Upper lobe of left lung (tissue), 4 donors: ENCODE measurements at regions not wholly inside any gene's neighbourhood (a gene's known extent, or its start where the extent isn't known, plus 50 kb on each side); places are given as distances from the start of the nearest gene placed in this dataset.

Source experiments
- CTCF ChIP-seq, 6 experiments: fragments of 450-650 bp in 4 of 6; fragments of 200-600 bp in 2 of 6; sonication (generic) in 2 of 6; IDR thresholded peaks; one replicate each; pipeline ENCODE4 v1.5.1; 2016 to 2019; ENCODE audit warnings: antibody characterized with exemption in 6 of 6
- EP300 ChIP-seq, 4 donors: sonication (generic); formaldehyde crosslinking; IDR thresholded peaks; one replicate each; pipeline ENCODE4 v1.5.1; 2017; ENCODE audit warnings: antibody characterized with exemption in 4 of 4, control low read depth in 2 of 4
- POLR2AphosphoS5 ChIP-seq, 2 donors: sonication (generic); formaldehyde crosslinking; IDR thresholded peaks; one replicate each; pipeline ENCODE4 v1.5.1; 2017; ENCODE audit warnings: antibody characterized with exemption in 2 of 2

- TF ChIP-seq EP300 (IDR thresholded peaks at IDR 0.05) (no peak), CTCF (IDR thresholded peaks at IDR 0.05) (no peak), POLR2AphosphoS5 (IDR thresholded peaks at IDR 0.05) (no peak)
Measured at GRCh38 chr11:23772081-23772480, 724.8 kb upstream of the LUZP2 start.
